HT-29 (cell line): ENCODE measurements at regions not wholly inside any gene's neighbourhood (a gene's known extent, or its start where the extent isn't known, plus 50 kb on each side); places are given as distances from the start of the nearest gene placed in this dataset.
A peak's percentile ranks its signal among the peaks of the same experiment; 100 is the strongest.
"Not testable (repeated sequence)": the region's sequence is repeated elsewhere in the genome, so short reads cannot be mapped to it uniquely, and the experiment has no call there.

Experiments
- DNase-seq: peaks from one replicate; pipeline ENCODE4 v3.0.0-alpha.2; 2015; ENCODE audit warnings: low spot score

DNA sequence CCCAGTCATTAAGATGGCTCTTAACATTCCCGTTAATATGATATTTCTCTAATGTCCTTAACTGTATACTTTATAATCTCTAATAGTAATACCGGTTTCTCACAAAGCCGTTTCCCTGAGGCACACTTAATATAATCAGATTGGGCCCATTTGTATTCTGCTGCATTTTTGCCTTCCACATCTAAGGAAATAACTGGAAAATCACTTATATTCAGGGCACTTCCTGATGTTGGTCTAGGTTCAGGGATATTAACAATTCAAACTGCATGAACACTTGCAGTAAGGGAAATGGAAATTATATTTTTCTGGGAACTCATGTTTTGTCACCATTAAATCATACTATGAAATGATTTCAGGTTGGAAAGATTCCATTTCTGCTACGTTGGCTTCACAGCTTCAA lies 119.8 kb downstream of the TPR start:
- DNase-seq = no peak

- DNase-seq = no peak
These were observed 124.5 kb downstream of the TPR start for GRCh38 chr1:186250529-186250928.

DNA sequence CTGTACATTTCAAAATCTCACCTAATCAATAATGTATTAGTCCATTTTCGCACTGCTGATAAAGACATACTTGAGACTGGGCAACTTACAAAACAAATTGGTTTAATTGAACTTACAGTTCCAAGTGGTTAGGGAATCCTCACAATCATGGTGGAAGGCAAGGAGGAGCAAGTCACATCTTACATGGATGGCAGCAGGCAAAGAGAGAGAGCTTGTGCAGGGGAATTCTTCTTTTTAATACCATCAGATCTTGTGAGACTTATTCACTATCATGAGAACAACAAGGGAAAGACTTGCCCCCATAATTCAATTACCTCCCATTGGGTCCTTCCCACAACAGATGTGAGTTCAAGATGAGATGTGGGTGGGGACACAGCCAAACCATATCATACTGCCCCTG lies 126.4 kb downstream of the TPR start:
- DNase-seq = not testable (repeated sequence)

GRCh38 chr1:186244825-186245224 lies 130.2 kb downstream of the TPR start:
- DNase-seq = peak; percentile 49
